Panc1 (cell line): ENCODE measurements at regions not wholly inside any gene's neighbourhood (a gene's known extent, or its start where the extent isn't known, plus 50 kb on each side); places are given as distances from the start of the nearest gene placed in this dataset.

ENCODE experiments used
- POLR2AphosphoS5 ChIP-seq: IDR thresholded peaks from 2 replicates; pipeline ENCODE4 v1.6.1; 2012; ENCODE audit warnings: mild to moderate bottlenecking, low read depth, low read length, moderate library complexity
- SIN3A ChIP-seq: IDR thresholded peaks from 2 replicates; pipeline ENCODE4 v1.6.1; 2012; ENCODE audit warnings: low read depth, mild to moderate bottlenecking, low read length, moderate library complexity, borderline replicate concordance; ENCODE audit not compliant: insufficient read depth
- TF ChIP-seq, protein P1 (sequence below): fragments of 450-650 bp; IDR thresholded peaks from 2 replicates; pipeline ENCODE4 v1.5.1; 2017; ENCODE audit warnings: mild to moderate bottlenecking
- TF ChIP-seq, protein P2 (sequence below), 2 experiments: IDR thresholded peaks; 2 replicates each; pipeline ENCODE4 v1.6.1; 2011 to 2012; ENCODE audit warnings: low read depth in 2 of 2, control low read depth in 1 of 2, low read length in 1 of 2, mild to moderate bottlenecking in 1 of 2, moderate library complexity in 1 of 2; ENCODE audit not compliant: insufficient read depth in 1 of 2

DNA sequence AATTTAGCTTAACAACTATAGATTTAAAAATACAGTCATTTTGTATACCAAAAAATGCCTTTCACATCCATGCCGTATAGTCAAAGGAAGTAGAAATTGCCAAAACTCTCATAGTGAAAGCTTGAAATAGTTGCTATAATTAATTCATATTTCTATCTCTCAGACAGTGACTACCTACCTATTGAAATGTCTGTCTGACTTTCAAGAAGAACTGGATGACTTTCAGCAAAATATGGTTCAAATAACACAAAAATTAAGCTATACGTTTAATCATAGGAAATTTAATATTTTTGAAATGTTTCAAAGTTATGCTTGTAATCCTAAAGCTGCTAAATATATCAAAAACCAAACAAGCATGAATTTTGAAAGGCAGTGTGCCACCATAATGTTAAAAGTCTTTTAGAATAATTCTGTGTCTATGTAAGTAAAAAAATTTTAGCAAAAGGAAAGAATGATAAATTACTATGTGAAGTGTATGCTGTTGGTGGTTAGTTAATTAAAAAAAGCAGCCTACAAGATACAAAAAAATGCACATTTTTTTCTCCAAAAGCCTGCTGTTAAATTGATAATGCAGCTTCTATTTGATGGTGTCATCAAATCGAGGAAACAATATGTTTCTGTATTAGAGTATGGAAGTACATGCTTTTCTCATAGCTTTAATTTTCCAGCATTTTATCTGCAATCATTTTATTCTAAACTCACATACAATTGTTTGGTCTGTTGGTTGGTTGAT is 57.7 kb upstream of the ST6GAL2 start:
- TF ChIP-seq, protein P1, sequence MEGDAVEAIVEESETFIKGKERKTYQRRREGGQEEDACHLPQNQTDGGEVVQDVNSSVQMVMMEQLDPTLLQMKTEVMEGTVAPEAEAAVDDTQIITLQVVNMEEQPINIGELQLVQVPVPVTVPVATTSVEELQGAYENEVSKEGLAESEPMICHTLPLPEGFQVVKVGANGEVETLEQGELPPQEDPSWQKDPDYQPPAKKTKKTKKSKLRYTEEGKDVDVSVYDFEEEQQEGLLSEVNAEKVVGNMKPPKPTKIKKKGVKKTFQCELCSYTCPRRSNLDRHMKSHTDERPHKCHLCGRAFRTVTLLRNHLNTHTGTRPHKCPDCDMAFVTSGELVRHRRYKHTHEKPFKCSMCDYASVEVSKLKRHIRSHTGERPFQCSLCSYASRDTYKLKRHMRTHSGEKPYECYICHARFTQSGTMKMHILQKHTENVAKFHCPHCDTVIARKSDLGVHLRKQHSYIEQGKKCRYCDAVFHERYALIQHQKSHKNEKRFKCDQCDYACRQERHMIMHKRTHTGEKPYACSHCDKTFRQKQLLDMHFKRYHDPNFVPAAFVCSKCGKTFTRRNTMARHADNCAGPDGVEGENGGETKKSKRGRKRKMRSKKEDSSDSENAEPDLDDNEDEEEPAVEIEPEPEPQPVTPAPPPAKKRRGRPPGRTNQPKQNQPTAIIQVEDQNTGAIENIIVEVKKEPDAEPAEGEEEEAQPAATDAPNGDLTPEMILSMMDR: no peak
- TF ChIP-seq POLR2AphosphoS5 (no peak), SIN3A (no peak)
- TF ChIP-seq, protein P2, sequence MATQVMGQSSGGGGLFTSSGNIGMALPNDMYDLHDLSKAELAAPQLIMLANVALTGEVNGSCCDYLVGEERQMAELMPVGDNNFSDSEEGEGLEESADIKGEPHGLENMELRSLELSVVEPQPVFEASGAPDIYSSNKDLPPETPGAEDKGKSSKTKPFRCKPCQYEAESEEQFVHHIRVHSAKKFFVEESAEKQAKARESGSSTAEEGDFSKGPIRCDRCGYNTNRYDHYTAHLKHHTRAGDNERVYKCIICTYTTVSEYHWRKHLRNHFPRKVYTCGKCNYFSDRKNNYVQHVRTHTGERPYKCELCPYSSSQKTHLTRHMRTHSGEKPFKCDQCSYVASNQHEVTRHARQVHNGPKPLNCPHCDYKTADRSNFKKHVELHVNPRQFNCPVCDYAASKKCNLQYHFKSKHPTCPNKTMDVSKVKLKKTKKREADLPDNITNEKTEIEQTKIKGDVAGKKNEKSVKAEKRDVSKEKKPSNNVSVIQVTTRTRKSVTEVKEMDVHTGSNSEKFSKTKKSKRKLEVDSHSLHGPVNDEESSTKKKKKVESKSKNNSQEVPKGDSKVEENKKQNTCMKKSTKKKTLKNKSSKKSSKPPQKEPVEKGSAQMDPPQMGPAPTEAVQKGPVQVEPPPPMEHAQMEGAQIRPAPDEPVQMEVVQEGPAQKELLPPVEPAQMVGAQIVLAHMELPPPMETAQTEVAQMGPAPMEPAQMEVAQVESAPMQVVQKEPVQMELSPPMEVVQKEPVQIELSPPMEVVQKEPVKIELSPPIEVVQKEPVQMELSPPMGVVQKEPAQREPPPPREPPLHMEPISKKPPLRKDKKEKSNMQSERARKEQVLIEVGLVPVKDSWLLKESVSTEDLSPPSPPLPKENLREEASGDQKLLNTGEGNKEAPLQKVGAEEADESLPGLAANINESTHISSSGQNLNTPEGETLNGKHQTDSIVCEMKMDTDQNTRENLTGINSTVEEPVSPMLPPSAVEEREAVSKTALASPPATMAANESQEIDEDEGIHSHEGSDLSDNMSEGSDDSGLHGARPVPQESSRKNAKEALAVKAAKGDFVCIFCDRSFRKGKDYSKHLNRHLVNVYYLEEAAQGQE (IDR thresholded peaks at IDR 0.05; ENCODE audit: insufficient read depth in 1 of 2, low read depth in 2 of 2, low read length in 1 of 2): no peak
